ENCODE measurements at regions not wholly inside any gene's neighbourhood (a gene's known extent, or its start where the extent isn't known, plus 50 kb on each side); places are given as distances from the start of the nearest gene placed in this dataset.
"Not testable (repeated sequence)": the region's sequence is repeated elsewhere in the genome, so short reads cannot be mapped to it uniquely, and the experiment has no call there.

GRCh38 chr10:36547965-36548364, 577.4 kb upstream of the ANKRD30A start:
- no peak for DNase-seq (ENCODE audit: low spot score)

GRCh38 chr10:36542493-36542892, 582.9 kb upstream of the ANKRD30A start:
- DNase-seq (ENCODE audit: low spot score): no peak

- DNase-seq (ENCODE audit: low spot score): no peak
Observed at GRCh38 chr10:36540611-36541010, 584.8 kb upstream of the ANKRD30A start.

- no peak for DNase-seq (ENCODE audit: low spot score)
Observed at GRCh38 chr10:36538953-36539586, 586.3 kb upstream of the ANKRD30A start.

GRCh38 chr10:36534471-36535002, 590.9 kb upstream of the ANKRD30A start:
- no peak for DNase-seq (ENCODE audit: low spot score)

- DNase-seq (ENCODE audit: low spot score): no peak
Observed at GRCh38 chr10:36533861-36534260, 591.5 kb upstream of the ANKRD30A start.

- DNase-seq (ENCODE audit: low spot score): no peak
Observed at GRCh38 chr10:36533316-36533715, 592.1 kb upstream of the ANKRD30A start.

- DNase-seq (ENCODE audit: low spot score): no peak
Observed at GRCh38 chr10:36531621-36532020, 593.8 kb upstream of the ANKRD30A start.

GRCh38 chr10:36526033-36526432, 599.4 kb upstream of the ANKRD30A start:
- no peak for DNase-seq (ENCODE audit: low spot score)

GRCh38 chr10:36524126-36524525, 601.3 kb upstream of the ANKRD30A start:
- not testable (repeated sequence) for DNase-seq (ENCODE audit: low spot score)

- DNase-seq (ENCODE audit: low spot score): no peak
Observed at GRCh38 chr10:36519909-36520308, 605.5 kb upstream of the ANKRD30A start.

- DNase-seq (ENCODE audit: low spot score): no peak
Observed at GRCh38 chr10:36516281-36516680, 609.1 kb upstream of the ANKRD30A start.

GRCh38 chr10:36515319-36515718, 610.1 kb upstream of the ANKRD30A start:
- no peak for DNase-seq (ENCODE audit: low spot score)

- DNase-seq (ENCODE audit: low spot score): no peak
Observed at GRCh38 chr10:36507715-36508114, 617.7 kb upstream of the ANKRD30A start.

GRCh38 chr10:36506697-36507496, 618.5 kb upstream of the ANKRD30A start:
- DNase-seq (ENCODE audit: low spot score): no peak

GRCh38 chr10:36506261-36506660, 619.1 kb upstream of the ANKRD30A start:
- DNase-seq (ENCODE audit: low spot score): no peak

- DNase-seq (ENCODE audit: low spot score): no peak
Observed at GRCh38 chr10:36504758-36505157, 620.6 kb upstream of the ANKRD30A start.

GRCh38 chr10:36500266-36500665, 625.1 kb upstream of the ANKRD30A start:
- DNase-seq (ENCODE audit: low spot score): no peak

- no peak for DNase-seq (ENCODE audit: low spot score)
Observed at GRCh38 chr10:36499693-36500092, 625.7 kb upstream of the ANKRD30A start.

- DNase-seq (ENCODE audit: low spot score): no peak
Observed at GRCh38 chr10:36496758-36497157, 628.6 kb upstream of the ANKRD30A start.

- DNase-seq (ENCODE audit: low spot score): no peak
Observed at GRCh38 chr10:36494371-36494770, 631.0 kb upstream of the ANKRD30A start.

- DNase-seq (ENCODE audit: low spot score): no peak
Observed at GRCh38 chr10:36493516-36493880, 631.9 kb upstream of the ANKRD30A start.

Data from cerebellar cortex (tissue), 1 donor.